Breast epithelium (tissue), 3 donors: ENCODE measurements at regions not wholly inside any gene's neighbourhood (a gene's known extent, or its start where the extent isn't known, plus 50 kb on each side); places are given as distances from the start of the nearest gene placed in this dataset.

Experiments
- POLR2A ChIP-seq: fragments of 450-650 bp; IDR thresholded peaks from one replicate; pipeline ENCODE4 v1.6.1; 2016; ENCODE audit warnings: antibody characterized with exemption, mild to moderate bottlenecking, moderate library complexity
- POLR2AphosphoS5 ChIP-seq, 3 donors: sonication (generic); formaldehyde crosslinking; IDR thresholded peaks; one replicate each; pipeline ENCODE4 v1.6.1; 2017; ENCODE audit warnings: antibody characterized with exemption in 3 of 3
- TF ChIP-seq, protein P1 (sequence below), 3 donors: fragments of 450-650 bp; IDR thresholded peaks; one replicate each; pipeline ENCODE4 v1.5.1; 2016 to 2017; ENCODE audit warnings: antibody characterized with exemption in 3 of 3, mild to moderate bottlenecking in 3 of 3, moderate library complexity in 3 of 3

DNA sequence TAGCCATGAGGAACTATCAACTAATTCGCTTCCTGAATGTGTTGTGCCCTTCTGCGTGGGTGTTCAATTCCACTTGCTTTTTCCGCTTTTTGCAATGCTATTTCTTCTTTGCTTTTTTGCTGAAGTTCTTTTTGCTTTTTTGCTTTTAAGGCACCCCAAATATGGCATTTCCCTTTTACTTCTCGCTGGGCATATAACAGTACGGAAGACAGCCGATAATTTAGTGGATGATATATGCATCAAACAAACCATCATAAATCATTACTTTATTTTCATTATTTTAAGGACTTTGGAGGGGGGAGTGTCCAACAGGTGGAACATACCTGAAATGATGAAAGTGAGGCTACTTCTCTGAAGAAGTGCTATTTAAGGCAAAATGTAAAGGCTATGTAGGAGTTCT lies 277.0 kb upstream of the MTPN start:
- TF ChIP-seq POLR2AphosphoS5 (IDR thresholded peaks at IDR 0.05), result no peak
- TF ChIP-seq, protein P1, sequence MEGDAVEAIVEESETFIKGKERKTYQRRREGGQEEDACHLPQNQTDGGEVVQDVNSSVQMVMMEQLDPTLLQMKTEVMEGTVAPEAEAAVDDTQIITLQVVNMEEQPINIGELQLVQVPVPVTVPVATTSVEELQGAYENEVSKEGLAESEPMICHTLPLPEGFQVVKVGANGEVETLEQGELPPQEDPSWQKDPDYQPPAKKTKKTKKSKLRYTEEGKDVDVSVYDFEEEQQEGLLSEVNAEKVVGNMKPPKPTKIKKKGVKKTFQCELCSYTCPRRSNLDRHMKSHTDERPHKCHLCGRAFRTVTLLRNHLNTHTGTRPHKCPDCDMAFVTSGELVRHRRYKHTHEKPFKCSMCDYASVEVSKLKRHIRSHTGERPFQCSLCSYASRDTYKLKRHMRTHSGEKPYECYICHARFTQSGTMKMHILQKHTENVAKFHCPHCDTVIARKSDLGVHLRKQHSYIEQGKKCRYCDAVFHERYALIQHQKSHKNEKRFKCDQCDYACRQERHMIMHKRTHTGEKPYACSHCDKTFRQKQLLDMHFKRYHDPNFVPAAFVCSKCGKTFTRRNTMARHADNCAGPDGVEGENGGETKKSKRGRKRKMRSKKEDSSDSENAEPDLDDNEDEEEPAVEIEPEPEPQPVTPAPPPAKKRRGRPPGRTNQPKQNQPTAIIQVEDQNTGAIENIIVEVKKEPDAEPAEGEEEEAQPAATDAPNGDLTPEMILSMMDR (IDR thresholded peaks at IDR 0.05), result no peak
- TF ChIP-seq POLR2A, result no peak
